NCI-H2196 treated with DMSO at 0.1 percent for 48 hours (cell line): ENCODE measurements at regions not wholly inside any gene's neighbourhood (a gene's known extent, or its start where the extent isn't known, plus 50 kb on each side); places are given as distances from the start of the nearest gene placed in this dataset.

Experiments
- DNase-seq: peaks from one replicate; lab custom pipeline; 2025; ENCODE audit not compliant: unreplicated experiment; lab: John Stamatoyannopoulos, UW

GRCh38 chr9:99392986-99393385 lies 170.9 kb downstream of the SEC61B start:
- no peak for DNase-seq

- no peak for DNase-seq
Measured at GRCh38 chr9:99393993-99394392, 171.9 kb downstream of the SEC61B start.

- no peak for DNase-seq
Measured at GRCh38 chr9:99398241-99398640, 176.2 kb downstream of the SEC61B start.

GRCh38 chr9:99399474-99399873 lies 177.4 kb downstream of the SEC61B start:
- DNase-seq = no peak

GRCh38 chr9:99400184-99400731 lies 178.2 kb downstream of the SEC61B start:
- DNase-seq = no peak

GRCh38 chr9:99401680-99402504 lies 179.8 kb downstream of the SEC61B start:
- no peak for DNase-seq

GRCh38 chr9:99403371-99403770 lies 181.3 kb downstream of the SEC61B start:
- DNase-seq = no peak

- no peak for DNase-seq
Measured at GRCh38 chr9:99405359-99405758, 183.3 kb downstream of the SEC61B start.

GRCh38 chr9:99406939-99407338 lies 184.9 kb downstream of the SEC61B start:
- no peak for DNase-seq

GRCh38 chr9:99411068-99411467 lies 189.0 kb downstream of the SEC61B start:
- no peak for DNase-seq

GRCh38 chr9:99411479-99412115 lies 189.5 kb downstream of the SEC61B start:
- no peak for DNase-seq

- DNase-seq = no peak
Measured at GRCh38 chr9:99412606-99413005, 190.5 kb downstream of the SEC61B start.

GRCh38 chr9:99414321-99414720 lies 192.2 kb downstream of the SEC61B start:
- no peak for DNase-seq

GRCh38 chr9:99415606-99416005 lies 193.5 kb downstream of the SEC61B start:
- DNase-seq = no peak

GRCh38 chr9:99416007-99416406 lies 193.9 kb downstream of the SEC61B start:
- no peak for DNase-seq

- no peak for DNase-seq
Measured at GRCh38 chr9:99419070-99419469, 197.0 kb downstream of the SEC61B start.

- DNase-seq = no peak
Measured at GRCh38 chr9:99421369-99421768, 199.3 kb downstream of the SEC61B start.

- no peak for DNase-seq
Measured at GRCh38 chr9:99425124-99425523, 203.0 kb downstream of the SEC61B start.

GRCh38 chr9:99425923-99426842 lies 204.1 kb downstream of the SEC61B start:
- no peak for DNase-seq

GRCh38 chr9:99427260-99427659 lies 205.2 kb downstream of the SEC61B start:
- no peak for DNase-seq

GRCh38 chr9:99430301-99430700 lies 208.2 kb downstream of the SEC61B start:
- no peak for DNase-seq
